ENCODE measurements at regions not wholly inside any gene's neighbourhood (a gene's known extent, or its start where the extent isn't known, plus 50 kb on each side); places are given as distances from the start of the nearest gene placed in this dataset.

- TF ChIP-seq ELF1 (CRISPR knock-in tag; IDR thresholded peaks at IDR 0.05) (no peak), ZSCAN25 (CRISPR knock-in tag; IDR thresholded peaks at IDR 0.05) (no peak), ZNF460 (CRISPR knock-in tag; IDR thresholded peaks at IDR 0.05; ENCODE audit: borderline replicate concordance) (no peak), SCMH1 (CRISPR knock-in tag; IDR thresholded peaks at IDR 0.05; ENCODE audit: borderline replicate concordance) (no peak), ARID2 (CRISPR knock-in tag; IDR thresholded peaks at IDR 0.05; ENCODE audit: borderline replicate concordance) (no peak)
Observed at GRCh38 chr9:108708448-108708847, 147.3 kb downstream of the ACTL7B start (continued).

- DNase-seq (ENCODE audit: low spot score) (no peak), FAIRE-seq (no peak), ATAC-seq (no peak)
- intact Hi-C loops (cut with micrococcal nuclease; ENCODE audit: unreplicated experiment) = no loop called here
- Histone ChIP-seq H3K27me3 (ENCODE audit: control insufficient read depth in 1 of 2, insufficient read depth in 2 of 2, low read length in 2 of 2) (peaks cover 0 to 4% of the 10 kb centered on the region in 2 experiments; a peak in 1 of 5 replicates), H3K4me3 (replicated peaks in 1 of 3; ENCODE audit: insufficient read depth in 1 of 3, low read depth in 2 of 3, low read length in 3 of 3) (no peak overlapping the region), H3K9me3 (ENCODE audit: low read length) (no peaks in the 10 kb centered on the region), H3K4me1 (ENCODE audit: insufficient read depth, low read length) (no peaks in the 10 kb centered on the region), H2AFZ (ENCODE audit: low read length) (no peak overlapping the region), H3K36me3 (replicated peaks in 1 of 2; ENCODE audit: control insufficient read depth in 1 of 2, insufficient read depth in 2 of 2, low read length in 2 of 2) (no peaks in the 10 kb centered on the region), H3K9ac (ENCODE audit: insufficient read depth, low read depth, low read length) (no peak overlapping the region), H3K79me2 (ENCODE audit: insufficient read depth, low read length) (no peaks in the 10 kb centered on the region), H3K27ac (ENCODE audit: extremely low read length, insufficient read depth, low read length) (no peak overlapping the region), H4K20me1 (ENCODE audit: insufficient read depth, low read length) (no peaks in the 10 kb centered on the region), H3K4me2 (ENCODE audit: low read depth, low read length) (no peak overlapping the region)
- BruUV-seq (replicated peaks) = no TSS peak
- 9% methylated on average over 3 of the region's 3 CpGs for WGBS (ENCODE audit: low lambda C conversion rate)
- ChIA-PET CTCF (ENCODE audit: low intra/inter-chr PET ratio, low total read pairs) (no interaction called here), POLR2A (no interaction called here)
- TF ChIP-seq NFKBIZ (CRISPR knock-in tag; IDR thresholded peaks at IDR 0.05) (no peak), CREB1 (IDR thresholded peaks at IDR 0.05) (peak; percentile 32; the same call in 1 of the 2 replicates), CREB1 (CRISPR knock-in tag; IDR thresholded peaks at IDR 0.05) (no peak)
- in situ Hi-C loops (cut with HindIII; ENCODE audit: extremely low pct_ligation_motif_present, low pct_unique_long_range_greater_than_20kb) = no loop called here
Observed at GRCh38 chr9:108707120-108707519, 148.7 kb downstream of the ACTL7B start.

- in situ Hi-C loops (cut with HindIII; ENCODE audit: extremely low pct_ligation_motif_present, low pct_unique_long_range_greater_than_20kb) = no loop called here
- no peak overlapping the region for H3K4me3 ChIP-seq (replicated peaks in 1 of 3; ENCODE audit: insufficient read depth in 1 of 3, low read depth in 2 of 3, low read length in 3 of 3)
- no peak for ATAC-seq
- TF ChIP-seq ZBTB8A (CRISPR knock-in tag; IDR thresholded peaks at IDR 0.05; ENCODE audit: borderline replicate concordance, low read depth) = no peak
Observed at GRCh38 chr9:108704156-108704852, 151.5 kb downstream of the ACTL7B start.

More at GRCh38 chr9:108704156-108704852, 151.5 kb downstream of the ACTL7B start:
- H3K79me2 ChIP-seq (ENCODE audit: insufficient read depth, low read length) = no peaks in the 10 kb centered on the region
- H2AFZ ChIP-seq (ENCODE audit: low read length) = no peak overlapping the region
- H4K20me1 ChIP-seq (ENCODE audit: insufficient read depth, low read length) = no peaks in the 10 kb centered on the region
- WGBS (ENCODE audit: low lambda C conversion rate) = 41% methylated on average over 4 of the region's 4 CpGs
- H3K4me2 ChIP-seq (ENCODE audit: low read depth, low read length) = no peak overlapping the region
- H3K4me1 ChIP-seq (ENCODE audit: insufficient read depth, low read length) = no peaks in the 10 kb centered on the region
- no peak for FAIRE-seq
- POLR2A ChIA-PET = no interaction called here
- no peak for DNase-seq (ENCODE audit: low spot score)
- no peak overlapping the region for H3K27ac ChIP-seq (ENCODE audit: extremely low read length, insufficient read depth, low read length)
- CTCF ChIA-PET (ENCODE audit: low intra/inter-chr PET ratio, low total read pairs) = no interaction called here
- H3K36me3 ChIP-seq (replicated peaks in 1 of 2; ENCODE audit: control insufficient read depth in 1 of 2, insufficient read depth in 2 of 2, low read length in 2 of 2) = no peaks in the 10 kb centered on the region
- H3K27me3 ChIP-seq (ENCODE audit: control insufficient read depth in 1 of 2, insufficient read depth in 2 of 2, low read length in 2 of 2) = peaks cover 0 to 4% of the 10 kb centered on the region in 2 experiments; a peak in 1 of 5 replicates
- no TSS peak for BruUV-seq (replicated peaks)
- H3K9me3 ChIP-seq (ENCODE audit: low read length) = no peaks in the 10 kb centered on the region
- no peak overlapping the region for H3K9ac ChIP-seq (ENCODE audit: insufficient read depth, low read depth, low read length)
- intact Hi-C loops (cut with micrococcal nuclease; ENCODE audit: unreplicated experiment) = no loop called here

Measured in HepG2 (cell line).